HepG2 (cell line): ENCODE measurements at regions not wholly inside any gene's neighbourhood (a gene's known extent, or its start where the extent isn't known, plus 50 kb on each side); places are given as distances from the start of the nearest gene placed in this dataset.
A peak's percentile ranks its signal among the peaks of the same experiment; 100 is the strongest.

Source experiments
- ATF7 ChIP-seq, 2 experiments: fragments of 450-650 bp in 1 of 2; sonication (generic) in 1 of 2; formaldehyde crosslinking in 1 of 2; IDR thresholded peaks; 2 replicates each; pipeline versions ENCODE4 v1.4.0 to v1.6.1; 2016 to 2020; ENCODE audit warnings: antibody characterized with exemption in 1 of 2, mild to moderate bottlenecking in 1 of 2, missing genetic modification reagents in 1 of 2
- CBX1 ChIP-seq: IDR thresholded peaks from one replicate; pipeline ENCODE4 v1.6.1; 2016; ENCODE audit warnings: antibody characterized with exemption, low read depth
- FOXP1 ChIP-seq, 2 experiments: fragments of 450-650 bp in 1 of 2; IDR thresholded peaks; 2 replicates each; pipeline ENCODE4 v1.6.1; 2017 to 2018; ENCODE audit warnings: antibody characterized with exemption in 1 of 2
- HOXA7 ChIP-seq: sonication (generic); formaldehyde crosslinking; IDR thresholded peaks from 2 replicates; pipeline ENCODE4 v1.8.1; 2022; ENCODE audit warnings: mild to moderate bottlenecking, missing genetic modification reagents, moderate library complexity
- ISL2 ChIP-seq: sonication (generic); formaldehyde crosslinking; IDR thresholded peaks from 2 replicates; pipeline ENCODE4 v1.5.0; 2020; ENCODE audit warnings: missing genetic modification reagents
- JARID2 ChIP-seq: sonication (generic); formaldehyde crosslinking; IDR thresholded peaks from 2 replicates; pipeline ENCODE4 v1.8.1; 2023; ENCODE audit warnings: missing genetic modification reagents, inconsistent platforms; ENCODE audit not compliant: insufficient replicate concordance
- KLF6 ChIP-seq: IDR thresholded peaks from 2 replicates; pipeline ENCODE4 v1.8.0; 2016; ENCODE audit warnings: missing biosample characterization, missing genetic modification reagents
- PCBP2 ChIP-seq: fragments of 200-400 bp; formaldehyde crosslinking; optimal IDR thresholded peaks from 2 replicates; pipeline ENCODE3; 2018; ENCODE audit warnings: low read length, low read depth; ENCODE audit not compliant: poor library complexity, severe bottlenecking
- RORA ChIP-seq: sonication (generic); formaldehyde crosslinking; IDR thresholded peaks from 2 replicates; pipeline ENCODE4 v1.5.0; 2020; ENCODE audit warnings: mild to moderate bottlenecking, missing genetic modification reagents, moderate library complexity
- SOX6 ChIP-seq, 2 experiments: fragments of 450-650 bp in 1 of 2; sonication (generic) in 1 of 2; formaldehyde crosslinking in 1 of 2; IDR thresholded peaks; 2 replicates each; pipeline versions ENCODE4 v1.4.0 to v1.6.1; 2017 to 2020; ENCODE audit warnings: antibody characterized with exemption in 1 of 2, mild to moderate bottlenecking in 1 of 2, missing genetic modification reagents in 1 of 2
- SPEN ChIP-seq: sonication (generic); formaldehyde crosslinking; IDR thresholded peaks from 2 replicates; pipeline ENCODE4 v1.5.1; 2020; ENCODE audit warnings: low read depth, mild to moderate bottlenecking, missing genetic modification reagents
- TCF7 ChIP-seq: sonication (generic); IDR thresholded peaks from 2 replicates; pipeline ENCODE4 v1.6.1; 2016; ENCODE audit warnings: antibody characterized with exemption, low read depth
- ZBTB42 ChIP-seq: sonication (generic); formaldehyde crosslinking; IDR thresholded peaks from 2 replicates; pipeline ENCODE4 v1.5.0; 2020; ENCODE audit warnings: mild to moderate bottlenecking, missing genetic modification reagents
- ZNF180 ChIP-seq: sonication (generic); formaldehyde crosslinking; IDR thresholded peaks from 2 replicates; pipeline ENCODE4 v1.4.0; 2020; ENCODE audit warnings: low read depth, missing genetic modification reagents, borderline replicate concordance
- ZNF235 ChIP-seq: sonication (generic); formaldehyde crosslinking; IDR thresholded peaks from 2 replicates; pipeline ENCODE4 v1.8.1; 2023; ENCODE audit warnings: mild to moderate bottlenecking, missing genetic modification reagents, borderline replicate concordance
- ZNF256 ChIP-seq: sonication (generic); formaldehyde crosslinking; conservative IDR thresholded peaks from 2 replicates; pipeline ENCODE4 v1.4.0; 2020; ENCODE audit warnings: missing genetic modification reagents
- TF ChIP-seq, protein P1 (sequence below): IDR thresholded peaks from 2 replicates; pipeline ENCODE4 v1.6.1; 2012; ENCODE audit warnings: low read depth, low read length, improper control_type of control experiment
- TF ChIP-seq, protein P2 (sequence below): sonication (generic); formaldehyde crosslinking; IDR thresholded peaks from 2 replicates; pipeline ENCODE4 v1.4.0; 2020; ENCODE audit warnings: missing genetic modification reagents, mild to moderate bottlenecking, borderline replicate concordance
- TF ChIP-seq, protein P3 (sequence below): sonication (generic); formaldehyde crosslinking; IDR thresholded peaks from 2 replicates; pipeline ENCODE4 v1.4.0; 2020; ENCODE audit warnings: missing genetic modification reagents
- TF ChIP-seq, protein P4 (sequence below): sonication (generic); formaldehyde crosslinking; IDR thresholded peaks from 2 replicates; pipeline ENCODE4 v1.4.0; 2020; ENCODE audit warnings: missing genetic modification reagents, borderline replicate concordance

DNA sequence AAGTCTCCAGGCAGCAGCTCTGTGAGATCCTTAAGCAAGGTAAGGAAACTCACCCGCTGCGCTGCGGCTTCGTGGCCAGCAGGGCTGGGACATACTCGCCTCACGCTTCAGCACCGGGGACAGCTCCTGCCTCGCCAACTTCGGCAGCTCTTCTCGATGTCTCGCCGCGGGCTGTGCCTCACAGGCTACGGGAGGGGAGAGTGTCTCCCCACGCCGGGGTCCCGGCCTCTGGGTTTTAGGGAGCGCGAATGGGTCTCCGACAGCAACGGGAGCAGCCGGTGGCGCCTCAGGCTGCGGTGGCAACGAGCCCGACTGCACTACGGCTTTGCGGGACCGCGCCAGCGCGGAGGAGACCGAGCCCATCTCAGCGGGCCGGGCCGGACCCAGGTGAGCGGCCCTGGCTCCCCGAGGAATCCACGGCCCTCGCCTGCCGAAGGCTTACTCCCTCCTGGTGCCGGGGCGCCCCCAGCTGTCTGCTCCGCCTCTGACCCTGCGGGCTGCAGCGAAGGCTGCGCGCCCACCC, 62.4 kb downstream of the LSM5 start (continued):
- TF ChIP-seq ZNF180 = no peak
- no peak for TF ChIP-seq PCBP2
- TF ChIP-seq ISL2 (CRISPR knock-in tag) = peak; percentile 67
- TF ChIP-seq FOXP1 (IDR thresholded peaks at IDR 0.05) = no peak
- TF ChIP-seq FOXP1 (CRISPR knock-in tag; IDR thresholded peaks at IDR 0.05) = no peak
- no peak for TF ChIP-seq CBX1
- TF ChIP-seq ZBTB42 = no peak
- peak; percentile 94 for TF ChIP-seq ZNF256 (CRISPR knock-in tag)
- TF ChIP-seq ATF7 (IDR thresholded peaks at IDR 0.05) = no peak
- 0 out of 2 replicates have a peak, but pooled peaks have one; percentile 42 for TF ChIP-seq ATF7 (CRISPR knock-in tag; IDR thresholded peaks at IDR 0.05)
- no peak for TF ChIP-seq TCF7
- TF ChIP-seq, protein P1, sequence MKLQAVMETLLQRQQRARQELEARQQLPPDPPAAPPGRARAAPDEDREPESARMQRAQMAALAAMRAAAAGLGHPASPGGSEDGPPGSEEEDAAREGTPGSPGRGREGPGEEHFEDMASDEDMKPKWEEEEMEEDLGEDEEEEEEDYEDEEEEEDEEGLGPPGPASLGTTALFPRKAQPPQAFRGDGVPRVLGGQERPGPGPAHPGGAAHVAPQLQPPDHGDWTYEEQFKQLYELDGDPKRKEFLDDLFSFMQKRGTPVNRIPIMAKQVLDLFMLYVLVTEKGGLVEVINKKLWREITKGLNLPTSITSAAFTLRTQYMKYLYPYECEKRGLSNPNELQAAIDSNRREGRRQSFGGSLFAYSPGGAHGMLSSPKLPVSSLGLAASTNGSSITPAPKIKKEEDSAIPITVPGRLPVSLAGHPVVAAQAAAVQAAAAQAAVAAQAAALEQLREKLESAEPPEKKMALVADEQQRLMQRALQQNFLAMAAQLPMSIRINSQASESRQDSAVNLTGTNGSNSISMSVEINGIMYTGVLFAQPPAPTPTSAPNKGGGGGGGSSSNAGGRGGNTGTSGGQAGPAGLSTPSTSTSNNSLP = no peak
- no peak for TF ChIP-seq JARID2 (CRISPR knock-in tag)
- peak; percentile 57; the same call in 1 of the 2 replicates for TF ChIP-seq SPEN (CRISPR knock-in tag)
- TF ChIP-seq, protein P2, sequence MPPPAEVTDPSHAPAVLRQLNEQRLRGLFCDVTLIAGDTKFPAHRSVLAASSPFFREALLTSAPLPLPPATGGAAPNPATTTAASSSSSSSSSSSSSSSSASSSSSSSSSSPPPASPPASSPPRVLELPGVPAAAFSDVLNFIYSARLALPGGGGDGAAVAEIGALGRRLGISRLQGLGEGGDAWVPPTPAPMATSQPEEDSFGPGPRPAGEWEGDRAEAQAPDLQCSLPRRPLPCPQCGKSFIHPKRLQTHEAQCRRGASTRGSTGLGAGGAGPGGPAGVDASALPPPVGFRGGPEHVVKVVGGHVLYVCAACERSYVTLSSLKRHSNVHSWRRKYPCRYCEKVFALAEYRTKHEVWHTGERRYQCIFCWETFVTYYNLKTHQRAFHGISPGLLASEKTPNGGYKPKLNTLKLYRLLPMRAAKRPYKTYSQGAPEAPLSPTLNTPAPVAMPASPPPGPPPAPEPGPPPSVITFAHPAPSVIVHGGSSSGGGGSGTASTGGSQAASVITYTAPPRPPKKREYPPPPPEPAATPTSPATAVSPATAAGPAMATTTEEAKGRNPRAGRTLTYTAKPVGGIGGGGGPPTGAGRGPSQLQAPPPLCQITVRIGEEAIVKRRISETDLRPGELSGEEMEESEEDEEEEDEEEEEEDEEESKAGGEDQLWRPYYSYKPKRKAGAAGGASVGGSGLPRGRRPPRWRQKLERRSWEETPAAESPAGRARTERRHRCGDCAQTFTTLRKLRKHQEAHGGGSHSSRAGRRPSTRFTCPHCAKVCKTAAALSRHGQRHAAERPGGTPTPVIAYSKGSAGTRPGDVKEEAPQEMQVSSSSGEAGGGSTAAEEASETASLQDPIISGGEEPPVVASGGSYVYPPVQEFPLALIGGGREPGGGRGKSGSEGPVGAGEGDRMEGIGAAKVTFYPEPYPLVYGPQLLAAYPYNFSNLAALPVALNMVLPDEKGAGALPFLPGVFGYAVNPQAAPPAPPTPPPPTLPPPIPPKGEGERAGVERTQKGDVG = no peak; the same call in 1 of the 2 replicates
- TF ChIP-seq, protein P3, sequence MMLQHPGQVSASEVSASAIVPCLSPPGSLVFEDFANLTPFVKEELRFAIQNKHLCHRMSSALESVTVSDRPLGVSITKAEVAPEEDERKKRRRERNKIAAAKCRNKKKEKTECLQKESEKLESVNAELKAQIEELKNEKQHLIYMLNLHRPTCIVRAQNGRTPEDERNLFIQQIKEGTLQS (CRISPR knock-in tag) = peak; percentile 85
- TF ChIP-seq HOXA7 (CRISPR knock-in tag) = peak; percentile 65; the same call in 1 of the 2 replicates
- no peak for TF ChIP-seq ZNF235 (CRISPR knock-in tag)
- TF ChIP-seq SOX6 (IDR thresholded peaks at IDR 0.05) = no peak
- no peak for TF ChIP-seq SOX6 (CRISPR knock-in tag; IDR thresholded peaks at IDR 0.05)
- peak; percentile 95 for TF ChIP-seq KLF6 (CRISPR knock-in tag)
- no peak for TF ChIP-seq RORA (CRISPR knock-in tag)
- TF ChIP-seq, protein P4, sequence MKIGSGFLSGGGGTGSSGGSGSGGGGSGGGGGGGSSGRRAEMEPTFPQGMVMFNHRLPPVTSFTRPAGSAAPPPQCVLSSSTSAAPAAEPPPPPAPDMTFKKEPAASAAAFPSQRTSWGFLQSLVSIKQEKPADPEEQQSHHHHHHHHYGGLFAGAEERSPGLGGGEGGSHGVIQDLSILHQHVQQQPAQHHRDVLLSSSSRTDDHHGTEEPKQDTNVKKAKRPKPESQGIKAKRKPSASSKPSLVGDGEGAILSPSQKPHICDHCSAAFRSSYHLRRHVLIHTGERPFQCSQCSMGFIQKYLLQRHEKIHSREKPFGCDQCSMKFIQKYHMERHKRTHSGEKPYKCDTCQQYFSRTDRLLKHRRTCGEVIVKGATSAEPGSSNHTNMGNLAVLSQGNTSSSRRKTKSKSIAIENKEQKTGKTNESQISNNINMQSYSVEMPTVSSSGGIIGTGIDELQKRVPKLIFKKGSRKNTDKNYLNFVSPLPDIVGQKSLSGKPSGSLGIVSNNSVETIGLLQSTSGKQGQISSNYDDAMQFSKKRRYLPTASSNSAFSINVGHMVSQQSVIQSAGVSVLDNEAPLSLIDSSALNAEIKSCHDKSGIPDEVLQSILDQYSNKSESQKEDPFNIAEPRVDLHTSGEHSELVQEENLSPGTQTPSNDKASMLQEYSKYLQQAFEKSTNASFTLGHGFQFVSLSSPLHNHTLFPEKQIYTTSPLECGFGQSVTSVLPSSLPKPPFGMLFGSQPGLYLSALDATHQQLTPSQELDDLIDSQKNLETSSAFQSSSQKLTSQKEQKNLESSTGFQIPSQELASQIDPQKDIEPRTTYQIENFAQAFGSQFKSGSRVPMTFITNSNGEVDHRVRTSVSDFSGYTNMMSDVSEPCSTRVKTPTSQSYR (CRISPR knock-in tag) = peak; percentile 72
